Uterus (tissue), 2 donors: ENCODE measurements at regions not wholly inside any gene's neighbourhood (a gene's known extent, or its start where the extent isn't known, plus 50 kb on each side); places are given as distances from the start of the nearest gene placed in this dataset.

Source experiments
- CTCF ChIP-seq, 4 experiments: fragments of 200-600 bp in 2 of 4; fragments of 450-650 bp in 2 of 4; sonication (generic) in 2 of 4; IDR thresholded peaks; one replicate each; pipeline ENCODE4 v1.5.1; 2016 to 2019; ENCODE audit warnings: antibody characterized with exemption in 4 of 4, mild to moderate bottlenecking in 2 of 4, moderate library complexity in 1 of 4
- POLR2A ChIP-seq, 2 donors: fragments of 450-650 bp; IDR thresholded peaks; one replicate each; pipeline ENCODE4 v1.6.1; 2016; ENCODE audit warnings: antibody characterized with exemption in 2 of 2, mild to moderate bottlenecking in 1 of 2, moderate library complexity in 1 of 2

- TF ChIP-seq CTCF (IDR thresholded peaks at IDR 0.05) (no peak), POLR2A (IDR thresholded peaks at IDR 0.05) (no peak)
Measured at GRCh38 chr20:12411246-12411940, 493.7 kb downstream of the BTBD3 start.
